Peyer's patch (tissue), 4 donors: ENCODE measurements at regions not wholly inside any gene's neighbourhood (a gene's known extent, or its start where the extent isn't known, plus 50 kb on each side); places are given as distances from the start of the nearest gene placed in this dataset.

ENCODE experiments used
- DNase-seq, 3 donors: peaks; one replicate each; pipeline ENCODE4 v3.0.0-alpha.2; 2017 to 2019
- H3K27ac ChIP-seq, 4 donors: fragments of 200-600 bp; sonication (generic); one replicate each; pipeline ENCODE4 v1.5.1; 2016 to 2019
- H3K27me3 ChIP-seq, 2 donors: fragments of 200-600 bp; sonication (generic); one replicate each; pipeline ENCODE4 v1.5.1; 2019
- H3K36me3 ChIP-seq, 3 donors: fragments of 200-600 bp; sonication (generic); one replicate each; pipeline ENCODE4 v1.5.1; 2016 to 2019
- H3K4me1 ChIP-seq, 4 donors: fragments of 200-600 bp; sonication (generic); one replicate each; pipeline ENCODE4 v1.5.1; 2016 to 2019
- H3K4me3 ChIP-seq, 4 donors: fragments of 200-600 bp; sonication (generic); 1 replicate in 3 of 4; 2 replicates in 1 of 4; pipeline ENCODE4 v1.5.1; 2016 to 2019; ENCODE audit warnings: mild to moderate bottlenecking in 1 of 4
- H3K9me3 ChIP-seq, 4 donors: fragments of 200-600 bp; sonication (generic); one replicate each; pipeline ENCODE4 v1.5.1; 2016 to 2019; ENCODE audit warnings: mild to moderate bottlenecking in 1 of 4
- CTCF ChIP-seq, 6 experiments: fragments of 450-650 bp in 4 of 6; fragments of 200-600 bp in 2 of 6; sonication (generic) in 1 of 6; IDR thresholded peaks; one replicate each; pipeline ENCODE4 v1.5.1; 2017 to 2019; ENCODE audit warnings: antibody characterized with exemption in 6 of 6, mild to moderate bottlenecking in 3 of 6, moderate library complexity in 1 of 6
- POLR2A ChIP-seq, 2 donors: fragments of 450-650 bp; IDR thresholded peaks; one replicate each; pipeline ENCODE4 v1.5.1; 2017; ENCODE audit warnings: antibody characterized with exemption in 2 of 2, mild to moderate bottlenecking in 2 of 2, moderate library complexity in 2 of 2

DNA sequence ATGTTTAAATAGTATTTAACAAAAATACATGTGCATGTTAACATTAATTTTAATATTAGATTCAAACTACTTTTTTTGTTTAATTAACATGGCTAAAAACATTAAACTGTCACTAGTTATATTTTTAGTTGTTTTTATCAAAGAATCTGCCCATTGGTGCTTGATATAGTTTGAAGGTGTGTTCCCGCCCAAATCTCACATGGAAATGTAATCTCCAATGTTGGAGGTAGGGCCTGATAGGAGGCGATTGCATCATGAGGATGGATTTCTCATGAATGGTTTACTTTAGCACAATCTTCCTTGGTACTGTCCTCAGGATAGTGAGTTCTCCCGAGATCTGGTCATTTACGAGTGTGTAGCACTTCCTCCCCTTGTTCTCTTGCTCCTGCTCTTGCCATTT is 2459.4 kb downstream of the PCDH9 start:
- DNase-seq, result no peak
- H3K27ac ChIP-seq, result no peak overlapping the region
- no peaks in the 10 kb centered on the region for H3K4me1 ChIP-seq
- TF ChIP-seq POLR2A (IDR thresholded peaks at IDR 0.05) (no peak), CTCF (IDR thresholded peaks at IDR 0.05) (no peak)
- no peaks in the 10 kb centered on the region for H3K27me3 ChIP-seq
- H3K9me3 ChIP-seq, result no peaks in the 10 kb centered on the region
- H3K36me3 ChIP-seq, result no peaks in the 10 kb centered on the region
- no peak overlapping the region for H3K4me3 ChIP-seq

DNA sequence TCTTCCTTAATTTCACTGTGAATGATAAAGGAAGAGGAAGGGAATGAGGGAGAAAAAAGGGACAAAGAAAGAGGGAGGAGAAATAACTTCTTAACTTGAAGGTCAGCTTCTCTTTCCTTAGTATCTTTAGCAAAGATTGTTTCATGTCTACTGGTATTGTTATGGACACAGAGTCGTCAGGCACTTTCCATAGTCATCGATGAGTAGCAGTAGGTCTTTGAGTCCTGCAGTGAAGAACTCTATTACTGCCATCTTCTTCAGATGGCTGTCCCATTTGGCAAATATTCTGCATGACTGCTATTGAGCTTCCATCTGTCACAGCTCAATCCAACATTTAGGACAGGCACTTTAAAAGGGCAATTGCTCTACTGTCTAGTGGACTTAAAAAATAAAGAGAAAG is 2463.1 kb downstream of the PCDH9 start:
- no peaks in the 10 kb centered on the region for H3K36me3 ChIP-seq
- H3K4me1 ChIP-seq, result no peaks in the 10 kb centered on the region
- TF ChIP-seq CTCF (IDR thresholded peaks at IDR 0.05) (no peak), POLR2A (IDR thresholded peaks at IDR 0.05) (no peak)
- DNase-seq, result no peak
- H3K4me3 ChIP-seq, result no peak overlapping the region
- H3K27me3 ChIP-seq, result no peaks in the 10 kb centered on the region
- H3K9me3 ChIP-seq, result no peaks in the 10 kb centered on the region
- no peak overlapping the region for H3K27ac ChIP-seq

DNA sequence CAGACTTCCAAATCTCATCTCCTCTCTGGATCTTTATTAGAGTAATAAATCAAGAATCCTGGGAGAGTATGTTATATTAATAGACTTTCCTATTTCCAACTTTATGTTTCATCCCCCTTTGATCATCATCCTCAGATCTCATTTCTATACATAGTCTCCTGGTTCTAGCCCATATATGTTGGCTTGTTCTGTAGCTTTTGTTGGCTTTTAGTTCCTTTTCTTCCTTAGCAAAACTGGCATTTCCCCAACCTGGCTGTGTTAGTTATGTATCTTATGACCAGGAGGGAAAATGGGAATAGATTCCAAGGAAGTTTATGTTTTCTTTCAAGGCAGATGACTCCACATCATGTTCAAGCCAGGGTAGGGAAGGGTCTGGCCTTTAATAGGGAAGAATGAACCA is 2464.5 kb downstream of the PCDH9 start:
- Histone ChIP-seq H3K27ac (no peak overlapping the region), H3K9me3 (no peaks in the 10 kb centered on the region), H3K4me1 (no peaks in the 10 kb centered on the region), H3K4me3 (no peak overlapping the region), H3K27me3 (no peaks in the 10 kb centered on the region), H3K36me3 (no peaks in the 10 kb centered on the region)
- TF ChIP-seq CTCF (IDR thresholded peaks at IDR 0.05) (no peak), POLR2A (IDR thresholded peaks at IDR 0.05) (no peak)
- no peak for DNase-seq

DNA sequence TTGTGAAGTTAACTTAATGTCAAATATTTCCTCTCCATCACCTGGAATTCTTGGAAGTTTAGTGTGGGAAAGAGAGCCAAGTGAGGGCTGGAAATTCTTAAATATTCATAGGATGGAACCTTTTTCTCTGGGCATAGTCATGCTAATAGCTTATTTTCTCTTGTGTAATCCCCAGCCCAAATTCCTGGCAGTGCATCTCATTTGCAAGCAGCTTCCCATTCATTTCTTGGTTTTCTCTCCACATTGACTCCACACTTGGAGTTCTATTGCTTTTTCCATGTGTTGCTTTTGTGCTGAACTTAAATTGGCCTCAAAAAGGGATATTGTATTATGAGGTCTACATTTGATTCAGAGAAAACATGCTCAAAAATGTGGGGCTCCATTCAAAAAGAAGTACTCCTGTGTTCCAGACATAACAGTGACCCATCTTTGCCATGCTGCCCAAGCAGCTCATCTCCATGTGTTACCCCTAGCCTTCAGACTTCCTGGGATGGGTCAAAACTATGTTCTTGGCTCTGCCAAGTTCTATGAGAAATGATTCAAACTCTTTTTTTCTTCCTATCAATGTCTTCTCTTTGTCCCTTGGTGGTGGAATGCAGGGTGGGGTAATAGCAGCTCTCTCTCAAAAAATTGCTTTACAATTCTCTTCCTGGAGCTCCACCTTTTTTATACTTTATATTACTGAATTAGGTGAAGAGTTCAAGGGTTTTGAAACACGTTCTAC is 2471.5 kb downstream of the PCDH9 start:
- Histone ChIP-seq H3K36me3 (no peaks in the 10 kb centered on the region), H3K4me3 (no peak overlapping the region), H3K9me3 (no peaks in the 10 kb centered on the region), H3K27ac (no peak overlapping the region), H3K27me3 (no peaks in the 10 kb centered on the region), H3K4me1 (no peaks in the 10 kb centered on the region)
- no peak for DNase-seq
- TF ChIP-seq POLR2A (IDR thresholded peaks at IDR 0.05), result no peak
- TF ChIP-seq CTCF (IDR thresholded peaks at IDR 0.05), result no peak

DNA sequence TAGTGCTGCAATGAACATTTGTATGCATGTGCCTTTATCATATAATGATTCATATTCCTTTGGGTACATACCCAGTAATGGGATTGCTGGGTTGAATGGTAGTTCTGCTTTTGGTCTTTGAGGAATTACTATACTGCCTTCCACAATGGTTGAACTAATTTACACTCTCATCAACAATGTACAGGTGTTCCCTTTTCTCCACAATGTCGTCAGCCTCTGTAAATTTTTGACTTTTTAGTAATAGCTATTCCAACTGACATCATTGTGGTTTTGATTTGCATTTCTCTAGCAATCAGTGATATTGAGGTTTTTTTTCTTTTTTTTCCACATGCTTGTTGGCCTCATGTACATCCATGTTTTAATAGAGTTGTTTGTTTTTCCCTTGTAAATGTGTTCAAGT is 2473.5 kb downstream of the PCDH9 start:
- H3K27me3 ChIP-seq, result no peaks in the 10 kb centered on the region

More for the DNA sequence above, 2473.5 kb downstream of the PCDH9 start:
- TF ChIP-seq CTCF (IDR thresholded peaks at IDR 0.05) (no peak), POLR2A (IDR thresholded peaks at IDR 0.05) (no peak)
- H3K9me3 ChIP-seq, result no peaks in the 10 kb centered on the region
- DNase-seq, result no peak
- H3K27ac ChIP-seq, result no peak overlapping the region
- H3K4me3 ChIP-seq, result no peak overlapping the region
- no peaks in the 10 kb centered on the region for H3K4me1 ChIP-seq
- H3K36me3 ChIP-seq, result no peaks in the 10 kb centered on the region
